GM12872 (cell line): ENCODE measurements at regions not wholly inside any gene's neighbourhood (a gene's known extent, or its start where the extent isn't known, plus 50 kb on each side); places are given as distances from the start of the nearest gene placed in this dataset.

Experiments used
- TF ChIP-seq, protein P1 (sequence below): IDR thresholded peaks from 3 replicates; pipeline ENCODE4 v1.5.1; 2011; ENCODE audit warnings: low read depth, mild to moderate bottlenecking, low read length, moderate library complexity; ENCODE audit not compliant: insufficient read depth

DNA sequence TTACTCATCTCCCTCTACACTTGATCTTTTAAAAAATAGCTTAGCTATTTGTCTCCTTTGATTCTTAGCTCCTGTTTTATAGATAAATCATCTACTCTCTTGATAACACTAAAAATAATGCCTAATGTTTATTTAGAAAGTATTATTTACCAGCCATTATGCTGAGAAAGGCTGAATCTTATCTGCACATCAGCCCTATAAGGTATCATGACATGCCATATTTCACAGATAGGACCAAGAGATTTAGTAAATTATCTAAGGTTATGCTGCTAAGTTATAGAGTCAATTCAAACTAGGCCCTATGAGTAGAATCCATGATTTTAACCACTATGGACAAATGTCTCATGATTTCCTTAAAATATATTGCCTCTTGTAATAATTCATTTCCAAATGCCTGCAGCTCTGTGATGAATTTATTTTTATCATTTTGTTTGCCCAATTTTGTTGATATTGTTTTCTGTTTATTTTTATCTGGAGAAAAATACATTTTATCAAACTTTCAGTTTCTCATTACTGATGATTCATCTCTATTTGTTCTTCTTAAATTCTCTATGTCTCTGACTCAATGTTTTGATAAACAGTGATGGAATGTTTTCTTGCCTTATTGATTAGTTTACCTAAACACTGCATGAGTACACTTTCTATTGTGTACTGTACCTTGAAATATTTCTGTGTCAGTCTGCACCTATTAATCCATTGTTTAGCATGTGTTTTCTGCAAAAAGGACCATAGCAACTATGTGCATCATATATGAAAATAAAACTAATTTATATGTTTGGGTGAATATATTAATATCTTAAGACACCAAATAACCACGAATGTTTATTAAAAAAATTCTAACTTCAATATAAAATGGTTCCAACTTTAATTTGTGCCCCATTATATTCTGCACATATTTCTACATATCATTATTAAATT, 300.8 kb downstream of the CDH9 start:
- TF ChIP-seq, protein P1, sequence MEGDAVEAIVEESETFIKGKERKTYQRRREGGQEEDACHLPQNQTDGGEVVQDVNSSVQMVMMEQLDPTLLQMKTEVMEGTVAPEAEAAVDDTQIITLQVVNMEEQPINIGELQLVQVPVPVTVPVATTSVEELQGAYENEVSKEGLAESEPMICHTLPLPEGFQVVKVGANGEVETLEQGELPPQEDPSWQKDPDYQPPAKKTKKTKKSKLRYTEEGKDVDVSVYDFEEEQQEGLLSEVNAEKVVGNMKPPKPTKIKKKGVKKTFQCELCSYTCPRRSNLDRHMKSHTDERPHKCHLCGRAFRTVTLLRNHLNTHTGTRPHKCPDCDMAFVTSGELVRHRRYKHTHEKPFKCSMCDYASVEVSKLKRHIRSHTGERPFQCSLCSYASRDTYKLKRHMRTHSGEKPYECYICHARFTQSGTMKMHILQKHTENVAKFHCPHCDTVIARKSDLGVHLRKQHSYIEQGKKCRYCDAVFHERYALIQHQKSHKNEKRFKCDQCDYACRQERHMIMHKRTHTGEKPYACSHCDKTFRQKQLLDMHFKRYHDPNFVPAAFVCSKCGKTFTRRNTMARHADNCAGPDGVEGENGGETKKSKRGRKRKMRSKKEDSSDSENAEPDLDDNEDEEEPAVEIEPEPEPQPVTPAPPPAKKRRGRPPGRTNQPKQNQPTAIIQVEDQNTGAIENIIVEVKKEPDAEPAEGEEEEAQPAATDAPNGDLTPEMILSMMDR, result no peak

DNA sequence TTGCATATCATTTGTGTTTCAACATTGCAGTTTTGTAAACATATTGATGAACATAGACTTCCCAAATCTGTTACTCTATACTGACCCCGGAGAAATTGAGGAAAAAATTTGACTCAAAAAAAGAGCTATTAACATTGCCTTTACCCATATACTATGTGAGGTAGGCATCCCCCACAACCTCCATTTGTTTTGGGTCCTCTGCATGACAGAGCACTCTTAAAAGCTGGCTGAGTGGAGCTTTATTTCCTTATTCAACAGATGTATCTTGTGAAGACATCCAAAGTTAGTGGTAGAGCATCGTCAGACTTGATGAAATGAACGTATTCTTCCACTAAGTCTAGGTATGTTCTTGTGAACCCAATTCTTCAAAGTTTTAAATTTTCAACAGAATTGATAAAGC, 310.5 kb downstream of the CDH9 start:
- TF ChIP-seq, protein P1, result no peak

DNA sequence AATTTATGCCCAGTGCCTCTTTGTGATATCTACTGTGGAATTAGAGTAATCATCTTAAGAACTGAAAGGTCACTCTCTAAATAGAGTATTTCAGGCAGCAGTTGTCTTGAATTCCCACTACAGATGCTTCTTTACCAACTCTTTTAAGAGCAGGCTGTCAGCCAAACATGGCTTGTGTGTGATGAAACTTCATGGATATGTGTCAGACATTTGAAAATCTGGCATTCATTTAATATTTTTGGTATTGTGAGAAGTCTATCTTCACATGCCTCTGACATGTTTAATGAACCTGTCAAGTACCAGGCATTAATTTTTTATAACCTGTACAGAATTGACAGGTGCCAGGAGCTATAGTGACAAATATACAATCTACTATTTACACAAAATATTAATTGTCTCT, 318.6 kb downstream of the CDH9 start:
- TF ChIP-seq, protein P1, result no peak

DNA sequence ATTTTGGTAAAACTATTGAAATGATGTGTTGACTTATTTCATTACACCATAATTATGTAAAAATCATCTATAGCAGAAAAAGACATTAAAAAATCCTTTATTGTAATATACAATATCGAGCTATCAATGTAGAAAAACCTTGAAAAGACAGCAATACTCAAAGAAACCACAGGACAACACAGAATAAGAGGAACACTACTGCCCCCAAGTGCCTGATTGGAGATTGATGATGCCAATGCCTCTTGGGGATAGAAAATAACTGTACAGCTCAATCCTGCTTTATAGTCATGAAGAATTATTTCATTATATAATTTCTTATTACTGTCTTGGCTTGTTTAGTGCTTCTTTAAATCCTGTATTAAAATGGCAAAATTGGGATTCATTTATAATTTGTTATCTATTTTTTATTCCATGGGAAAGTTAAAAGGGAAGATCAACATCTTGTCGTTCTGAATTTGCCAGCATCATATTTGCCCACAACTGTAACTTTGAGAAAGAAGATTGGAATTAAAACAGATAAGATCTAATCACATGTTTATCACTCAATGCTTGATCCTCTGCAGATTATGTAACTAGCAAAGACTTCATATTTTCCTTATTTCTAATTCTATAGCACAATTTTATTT, 337.5 kb downstream of the CDH9 start:
- TF ChIP-seq, protein P1, result peak; percentile 29; the same call in 1 of the 3 replicates

DNA sequence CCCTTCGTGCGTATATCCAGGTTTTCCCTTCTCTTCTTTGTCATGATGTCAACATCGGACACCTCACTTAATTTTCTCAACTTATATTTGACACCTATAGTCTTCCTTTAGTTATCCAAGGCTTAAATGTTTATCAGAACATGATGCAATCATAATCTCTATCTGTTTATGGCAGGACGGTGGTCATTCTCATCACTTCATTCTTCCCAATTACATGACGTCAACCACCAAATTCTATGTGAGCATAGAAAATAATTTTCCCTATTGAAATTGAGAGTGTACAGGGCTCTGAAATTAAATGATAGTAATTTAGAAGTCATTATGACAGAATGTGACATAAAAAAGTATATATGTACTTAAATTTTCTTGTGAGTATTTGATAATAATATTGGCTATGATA, 345.4 kb downstream of the CDH9 start:
- TF ChIP-seq, protein P1, result no peak

DNA sequence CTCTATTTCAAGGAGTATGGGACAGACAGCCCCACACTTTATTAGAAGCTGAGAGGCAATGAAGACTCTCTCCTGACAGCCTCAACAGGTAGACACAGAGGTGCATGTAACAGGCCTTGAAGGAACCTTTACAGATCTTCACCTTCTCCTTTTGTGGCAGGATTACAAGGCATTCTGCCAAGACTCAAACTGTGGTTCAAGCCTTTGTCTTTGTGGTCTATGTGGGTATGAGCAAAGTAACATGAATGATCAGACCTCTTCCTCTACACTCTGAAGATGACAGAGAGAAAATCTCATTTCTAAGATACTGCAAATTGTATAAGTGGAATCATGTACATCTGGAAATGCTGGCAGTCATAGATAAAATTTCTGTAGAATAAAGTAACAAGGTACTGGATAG, 346.9 kb downstream of the CDH9 start:
- TF ChIP-seq, protein P1, result no peak

DNA sequence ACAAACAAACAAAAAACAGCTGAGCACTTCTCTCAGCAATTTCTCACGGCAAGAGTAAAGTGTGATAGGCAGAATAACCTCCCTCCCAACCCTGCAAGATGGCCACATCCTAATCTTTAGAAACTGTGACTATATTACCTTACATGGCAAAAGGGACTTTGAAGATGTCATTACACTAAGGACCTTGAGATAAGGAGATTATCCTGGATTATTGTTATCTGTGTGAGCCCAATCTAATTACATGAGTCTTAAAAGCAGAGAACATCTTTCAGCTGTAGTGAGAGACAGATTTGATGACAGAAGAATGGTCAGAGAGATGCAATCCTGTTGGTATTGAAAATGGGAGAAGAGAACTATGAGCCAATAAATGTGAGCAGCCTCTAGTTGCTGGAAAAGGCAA, 347.9 kb downstream of the CDH9 start:
- TF ChIP-seq, protein P1, result no peak
